ENCODE measurements at regions not wholly inside any gene's neighbourhood (a gene's known extent, or its start where the extent isn't known, plus 50 kb on each side); places are given as distances from the start of the nearest gene placed in this dataset.
"Not testable (repeated sequence)": the region's sequence is repeated elsewhere in the genome, so short reads cannot be mapped to it uniquely, and the experiment has no call there.

DNA sequence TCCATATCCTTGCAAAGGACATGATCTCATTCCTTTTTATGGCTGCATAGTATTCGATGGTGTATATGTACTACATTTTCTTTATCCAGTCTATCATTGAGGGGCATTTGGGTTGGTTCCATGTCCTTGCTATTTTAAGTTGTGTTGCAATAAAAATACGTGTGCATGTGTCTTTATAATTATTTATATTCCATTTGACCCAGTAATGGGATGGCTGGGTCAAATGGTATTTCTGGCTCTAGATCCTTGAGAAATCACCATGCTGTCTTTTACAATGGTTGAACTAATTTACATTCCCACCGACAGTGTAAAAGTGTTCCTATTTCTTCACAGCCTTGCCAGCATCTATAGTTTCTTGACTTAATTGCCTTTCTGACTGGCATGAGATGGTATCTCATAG, 972.6 kb upstream of the KCND2 start:
- not testable (repeated sequence) for TF ChIP-seq NFYA (IDR thresholded peaks at IDR 0.05; ENCODE audit: borderline replicate concordance, low read depth, low read length); SREBF2 (IDR thresholded peaks at IDR 0.05; ENCODE audit: low read length); SIN3A (IDR thresholded peaks at IDR 0.05; ENCODE audit: low read depth, low read length); YY1 (IDR thresholded peaks at IDR 0.05; ENCODE audit: low read depth, low read length); GABPA (IDR thresholded peaks at IDR 0.05; ENCODE audit: low read depth); NFYB (IDR thresholded peaks at IDR 0.05; ENCODE audit: insufficient read depth, low read depth, low read length); POLR2AphosphoS5 (IDR thresholded peaks at IDR 0.05; ENCODE audit: low read length); SREBF1 (IDR thresholded peaks at IDR 0.05; ENCODE audit: low read length); SMC3 (IDR thresholded peaks at IDR 0.05; ENCODE audit: borderline replicate concordance, low read length); SUZ12 (IDR thresholded peaks at IDR 0.05; ENCODE audit: unreplicated experiment)
- TF ChIP-seq, protein P1, sequence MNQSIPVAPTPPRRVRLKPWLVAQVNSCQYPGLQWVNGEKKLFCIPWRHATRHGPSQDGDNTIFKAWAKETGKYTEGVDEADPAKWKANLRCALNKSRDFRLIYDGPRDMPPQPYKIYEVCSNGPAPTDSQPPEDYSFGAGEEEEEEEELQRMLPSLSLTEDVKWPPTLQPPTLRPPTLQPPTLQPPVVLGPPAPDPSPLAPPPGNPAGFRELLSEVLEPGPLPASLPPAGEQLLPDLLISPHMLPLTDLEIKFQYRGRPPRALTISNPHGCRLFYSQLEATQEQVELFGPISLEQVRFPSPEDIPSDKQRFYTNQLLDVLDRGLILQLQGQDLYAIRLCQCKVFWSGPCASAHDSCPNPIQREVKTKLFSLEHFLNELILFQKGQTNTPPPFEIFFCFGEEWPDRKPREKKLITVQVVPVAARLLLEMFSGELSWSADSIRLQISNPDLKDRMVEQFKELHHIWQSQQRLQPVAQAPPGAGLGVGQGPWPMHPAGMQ (IDR thresholded peaks at IDR 0.05; ENCODE audit: borderline replicate concordance), result not testable (repeated sequence)
- TF ChIP-seq, protein P2, sequence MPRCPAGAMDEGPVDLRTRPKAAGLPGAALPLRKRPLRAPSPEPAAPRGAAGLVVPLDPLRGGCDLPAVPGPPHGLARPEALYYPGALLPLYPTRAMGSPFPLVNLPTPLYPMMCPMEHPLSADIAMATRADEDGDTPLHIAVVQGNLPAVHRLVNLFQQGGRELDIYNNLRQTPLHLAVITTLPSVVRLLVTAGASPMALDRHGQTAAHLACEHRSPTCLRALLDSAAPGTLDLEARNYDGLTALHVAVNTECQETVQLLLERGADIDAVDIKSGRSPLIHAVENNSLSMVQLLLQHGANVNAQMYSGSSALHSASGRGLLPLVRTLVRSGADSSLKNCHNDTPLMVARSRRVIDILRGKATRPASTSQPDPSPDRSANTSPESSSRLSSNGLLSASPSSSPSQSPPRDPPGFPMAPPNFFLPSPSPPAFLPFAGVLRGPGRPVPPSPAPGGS (IDR thresholded peaks at IDR 0.05; ENCODE audit: borderline replicate concordance, insufficient read depth, low read depth, low read length, poor library complexity, severe bottlenecking), result not testable (repeated sequence)
